Midbrain (tissue), 1 donor: ENCODE measurements at regions not wholly inside any gene's neighbourhood (a gene's known extent, or its start where the extent isn't known, plus 50 kb on each side); places are given as distances from the start of the nearest gene placed in this dataset.

Experiments used
- DNase-seq: peaks from one replicate; lab custom pipeline; 2025; lab: John Stamatoyannopoulos, UW

GRCh38 chr2:240343548-240343947 is 91.9 kb upstream of the GPC1 start:
- DNase-seq = no peak

- no peak for DNase-seq
Observed at GRCh38 chr2:240344904-240345303, 90.6 kb upstream of the GPC1 start.

- DNase-seq = no peak
Observed at GRCh38 chr2:240346015-240346752, 89.3 kb upstream of the GPC1 start.

GRCh38 chr2:240346753-240347372 is 88.6 kb upstream of the GPC1 start:
- DNase-seq = no peak

- no peak for DNase-seq
Observed at GRCh38 chr2:240347373-240347940, 88.0 kb upstream of the GPC1 start.

GRCh38 chr2:240347949-240348500 is 87.4 kb upstream of the GPC1 start:
- DNase-seq = no peak

- DNase-seq = no peak
Observed at GRCh38 chr2:240348522-240348921, 86.9 kb upstream of the GPC1 start.

GRCh38 chr2:240349133-240350005 is 86.1 kb upstream of the GPC1 start:
- no peak for DNase-seq

- no peak for DNase-seq
Observed at GRCh38 chr2:240350006-240350355, 85.5 kb upstream of the GPC1 start.

GRCh38 chr2:240350696-240351087 is 84.8 kb upstream of the GPC1 start:
- DNase-seq = no peak

GRCh38 chr2:240351088-240351741 is 84.2 kb upstream of the GPC1 start:
- no peak for DNase-seq

GRCh38 chr2:240351826-240352426 is 83.5 kb upstream of the GPC1 start:
- no peak for DNase-seq

- DNase-seq = no peak
Observed at GRCh38 chr2:240353086-240353798, 82.2 kb upstream of the GPC1 start.

- DNase-seq = no peak
Observed at GRCh38 chr2:240353944-240354343, 81.5 kb upstream of the GPC1 start.

GRCh38 chr2:240355001-240355891 is 80.2 kb upstream of the GPC1 start:
- DNase-seq = no peak

- no peak for DNase-seq
Observed at GRCh38 chr2:240355962-240356361, 79.5 kb upstream of the GPC1 start.

GRCh38 chr2:240356700-240357640 is 78.5 kb upstream of the GPC1 start:
- DNase-seq = no peak

- DNase-seq = no peak
Observed at GRCh38 chr2:240357641-240358012, 77.8 kb upstream of the GPC1 start.

GRCh38 chr2:240358080-240358479 is 77.4 kb upstream of the GPC1 start:
- DNase-seq = no peak
